Transverse colon (tissue), 4 donors: ENCODE measurements at regions not wholly inside any gene's neighbourhood (a gene's known extent, or its start where the extent isn't known, plus 50 kb on each side); places are given as distances from the start of the nearest gene placed in this dataset.

Source experiments
- DNase-seq: peaks from one replicate; pipeline ENCODE4 v3.0.0-alpha.2; 2019
- H3K27ac ChIP-seq, 4 donors: fragments of 200-600 bp; sonication (generic); 2 replicates each; pipeline ENCODE4 v1.5.1; 2016 to 2018; ENCODE audit warnings: inconsistent platforms in 4 of 4
- H3K27me3 ChIP-seq: fragments of 200-600 bp; sonication (generic); 2 replicates; pipeline ENCODE4 v1.5.1; 2017; ENCODE audit warnings: inconsistent platforms
- H3K36me3 ChIP-seq, 4 donors: fragments of 200-600 bp; sonication (generic); 2 replicates each; pipeline ENCODE4 v1.5.1; 2017 to 2019; ENCODE audit warnings: inconsistent platforms in 4 of 4
- H3K4me1 ChIP-seq, 4 donors: fragments of 200-600 bp; sonication (generic); 2 replicates each; pipeline ENCODE4 v1.5.1; 2017 to 2020; ENCODE audit warnings: inconsistent platforms in 4 of 4
- H3K4me3 ChIP-seq, 4 donors: fragments of 200-600 bp; sonication (generic); 1 replicate in 1 of 4; 2 replicates in 3 of 4; pipeline versions ENCODE4 v1.5.1 to v1.6.1; 2017 to 2019; ENCODE audit warnings: inconsistent platforms in 4 of 4
- H3K9me3 ChIP-seq, 2 donors: fragments of 200-600 bp; sonication (generic); 2 replicates each; pipeline ENCODE4 v1.5.1; 2017 to 2019; ENCODE audit warnings: inconsistent platforms in 2 of 2
- CTCF ChIP-seq, 5 experiments: fragments of 200-600 bp in 3 of 5; fragments of 450-650 bp in 2 of 5; sonication (generic) in 3 of 5; IDR thresholded peaks; 1 replicate in 2 of 5; 2 replicates in 3 of 5; pipeline ENCODE4 v1.5.1; 2016 to 2017; ENCODE audit warnings: antibody characterized with exemption in 5 of 5, inconsistent platforms in 3 of 5, mild to moderate bottlenecking in 2 of 5, moderate library complexity in 1 of 5
- EP300 ChIP-seq: sonication (generic); formaldehyde crosslinking; IDR thresholded peaks from one replicate; pipeline ENCODE4 v1.6.1; 2017; ENCODE audit warnings: antibody characterized with exemption, low read depth
- POLR2A ChIP-seq: fragments of 450-650 bp; IDR thresholded peaks from one replicate; pipeline ENCODE4 v1.6.1; 2016; ENCODE audit warnings: antibody characterized with exemption, mild to moderate bottlenecking, moderate library complexity
- POLR2AphosphoS5 ChIP-seq, 3 donors: sonication (generic); formaldehyde crosslinking; IDR thresholded peaks; one replicate each; pipeline ENCODE4 v1.6.1; 2016; ENCODE audit warnings: antibody characterized with exemption in 3 of 3
- WGBS, 2 donors: methylation state at CpG; one replicate each; pipeline ENCODE4 v1.1.5; 2018; ENCODE audit warnings: low coverage in 1 of 2; 5-methylcytosine and 5-hydroxymethylcytosine counted together
- in situ Hi-C, 4 donors: fragments of 200-750 bp; cut with MboI; loops; one replicate each; pipeline versions ENCODE4 v1.15.0 to v1.15.1; 2017; ENCODE audit warnings: low sequenced_read_pairs in 3 of 4, low pct_ligation_motif_present in 1 of 4, low pct_unique_long_range_greater_than_20kb in 1 of 4
- intact Hi-C: fragments of 100-400 bp; cut with DNase I; formaldehyde crosslinking; loops from one replicate; pipeline ENCODE4 v1.15.1; 2023; ENCODE audit warnings: low total_unique reads

- in situ Hi-C loops, result no loop called here
- H3K36me3 ChIP-seq, result no peaks in the 10 kb centered on the region
These were observed 679.5 kb downstream of the KCNJ2 start for GRCh38 chr17:70848785-70849184.

GRCh38 chr17:70855401-70856054, 686.2 kb downstream of the KCNJ2 start:
- TF ChIP-seq CTCF (IDR thresholded peaks at IDR 0.05) (no peak), POLR2AphosphoS5 (IDR thresholded peaks at IDR 0.05) (no peak), EP300 (no peak)
- no peak for DNase-seq
- WGBS, 2 donors, result 61 to 78% methylated on average over 8 of the region's 8 CpGs

More at GRCh38 chr17:70848785-70849184, 679.5 kb downstream of the KCNJ2 start:
- TF ChIP-seq POLR2A, result no peak
- no peak for TF ChIP-seq EP300
- TF ChIP-seq CTCF (IDR thresholded peaks at IDR 0.05), result no peak
- TF ChIP-seq POLR2AphosphoS5 (IDR thresholded peaks at IDR 0.05), result no peak
- no peak overlapping the region for H3K4me3 ChIP-seq
- H3K27me3 ChIP-seq, result no peaks in the 10 kb centered on the region
- intact Hi-C loops, result no loop called here
- WGBS, 2 donors, result 46 to 54% methylated on average over 3 of the region's 3 CpGs
- H3K27ac ChIP-seq, result no peak overlapping the region
- no peak for DNase-seq
- H3K4me1 ChIP-seq, result no peaks in the 10 kb centered on the region
- no peaks in the 10 kb centered on the region for H3K9me3 ChIP-seq

GRCh38 chr17:70857351-70857750, 688.0 kb downstream of the KCNJ2 start:
- no peak overlapping the region for H3K4me3 ChIP-seq
- WGBS, 2 donors, result 91 to 93% methylated on average over 3 of the region's 3 CpGs
- H3K36me3 ChIP-seq, result no peaks in the 10 kb centered on the region
- H3K27ac ChIP-seq, result no peak overlapping the region
- intact Hi-C loops (no loop called here), in situ Hi-C loops (no loop called here)
- no peaks in the 10 kb centered on the region for H3K9me3 ChIP-seq
- no peak for DNase-seq
- H3K27me3 ChIP-seq, result no peaks in the 10 kb centered on the region
- no peaks in the 10 kb centered on the region for H3K4me1 ChIP-seq
- TF ChIP-seq POLR2AphosphoS5 (IDR thresholded peaks at IDR 0.05), result no peak
- no peak for TF ChIP-seq EP300
- no peak for TF ChIP-seq POLR2A
- no peak for TF ChIP-seq CTCF (IDR thresholded peaks at IDR 0.05)

More at GRCh38 chr17:70855401-70856054, 686.2 kb downstream of the KCNJ2 start:
- in situ Hi-C loops (no loop called here), intact Hi-C loops (no loop called here)
- no peaks in the 10 kb centered on the region for H3K9me3 ChIP-seq
- H3K27ac ChIP-seq, result no peak overlapping the region
- H3K4me1 ChIP-seq, result no peaks in the 10 kb centered on the region
- H3K36me3 ChIP-seq, result no peaks in the 10 kb centered on the region
- no peak overlapping the region for H3K4me3 ChIP-seq
- no peaks in the 10 kb centered on the region for H3K27me3 ChIP-seq

GRCh38 chr17:70859829-70860228, 690.5 kb downstream of the KCNJ2 start:
- no peak for TF ChIP-seq EP300
- no peak for TF ChIP-seq POLR2AphosphoS5 (IDR thresholded peaks at IDR 0.05)
- no peak for TF ChIP-seq POLR2A
- no peak for TF ChIP-seq CTCF (IDR thresholded peaks at IDR 0.05)
- H3K27me3 ChIP-seq, result no peaks in the 10 kb centered on the region
- no peak overlapping the region for H3K4me3 ChIP-seq
- H3K27ac ChIP-seq, result no peak overlapping the region
- DNase-seq, result no peak
- no peaks in the 10 kb centered on the region for H3K36me3 ChIP-seq
- in situ Hi-C loops, result no loop called here
- intact Hi-C loops, result no loop called here
- 63 to 69% methylated on average over 1 of the region's 1 CpG for WGBS, 2 donors
- no peaks in the 10 kb centered on the region for H3K4me1 ChIP-seq
- no peaks in the 10 kb centered on the region for H3K9me3 ChIP-seq
